Astrocyte of the cerebellum (primary cell): ENCODE measurements at regions not wholly inside any gene's neighbourhood (a gene's known extent, or its start where the extent isn't known, plus 50 kb on each side); places are given as distances from the start of the nearest gene placed in this dataset.

ENCODE experiments used
- DNase-seq: peaks from one replicate; pipeline ENCODE4 v3.0.0-alpha.2; 2011; ENCODE audit warnings: low read depth
- H3K4me3 ChIP-seq: 2 replicates; pipeline ENCODE4 v1.5.1; 2011; ENCODE audit warnings: mild to moderate bottlenecking, low read depth, low read length, moderate library complexity
- in situ Hi-C: cut with HindIII; loops from 2 replicates; pipeline ENCODE4 v1.10.0; 2017; ENCODE audit warnings: low sequenced_read_pairs
- TF ChIP-seq, protein P1 (sequence below): IDR thresholded peaks from 2 replicates; pipeline ENCODE4 v1.5.1; 2012; ENCODE audit warnings: low read length, low read depth, moderate library complexity, mild to moderate bottlenecking; ENCODE audit errors: missing control alignments

DNA sequence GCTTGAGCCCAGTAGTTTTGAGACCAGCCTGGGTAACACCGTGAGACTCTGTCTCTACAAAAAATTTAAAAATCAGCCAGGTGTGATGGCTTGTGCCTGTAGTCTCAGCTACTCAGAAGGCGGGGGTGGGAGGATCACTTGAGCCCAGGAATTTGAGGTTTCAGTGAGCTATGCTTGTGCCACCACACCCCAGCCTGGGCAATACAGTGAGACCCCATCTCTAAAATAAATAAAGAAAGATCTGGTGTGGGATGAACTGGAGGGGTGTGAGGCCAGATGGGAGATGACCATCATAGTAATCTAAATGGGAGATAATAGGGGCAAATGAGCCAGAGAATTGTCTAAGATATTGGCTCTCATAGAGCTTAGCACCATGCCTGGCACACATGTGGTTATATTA lies 60.1 kb upstream of the TRABD2B start:
- no peak overlapping the region for H3K4me3 ChIP-seq
- TF ChIP-seq, protein P1, sequence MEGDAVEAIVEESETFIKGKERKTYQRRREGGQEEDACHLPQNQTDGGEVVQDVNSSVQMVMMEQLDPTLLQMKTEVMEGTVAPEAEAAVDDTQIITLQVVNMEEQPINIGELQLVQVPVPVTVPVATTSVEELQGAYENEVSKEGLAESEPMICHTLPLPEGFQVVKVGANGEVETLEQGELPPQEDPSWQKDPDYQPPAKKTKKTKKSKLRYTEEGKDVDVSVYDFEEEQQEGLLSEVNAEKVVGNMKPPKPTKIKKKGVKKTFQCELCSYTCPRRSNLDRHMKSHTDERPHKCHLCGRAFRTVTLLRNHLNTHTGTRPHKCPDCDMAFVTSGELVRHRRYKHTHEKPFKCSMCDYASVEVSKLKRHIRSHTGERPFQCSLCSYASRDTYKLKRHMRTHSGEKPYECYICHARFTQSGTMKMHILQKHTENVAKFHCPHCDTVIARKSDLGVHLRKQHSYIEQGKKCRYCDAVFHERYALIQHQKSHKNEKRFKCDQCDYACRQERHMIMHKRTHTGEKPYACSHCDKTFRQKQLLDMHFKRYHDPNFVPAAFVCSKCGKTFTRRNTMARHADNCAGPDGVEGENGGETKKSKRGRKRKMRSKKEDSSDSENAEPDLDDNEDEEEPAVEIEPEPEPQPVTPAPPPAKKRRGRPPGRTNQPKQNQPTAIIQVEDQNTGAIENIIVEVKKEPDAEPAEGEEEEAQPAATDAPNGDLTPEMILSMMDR, result no peak
- DNase-seq, result no peak
- in situ Hi-C loops, result no loop called here

DNA sequence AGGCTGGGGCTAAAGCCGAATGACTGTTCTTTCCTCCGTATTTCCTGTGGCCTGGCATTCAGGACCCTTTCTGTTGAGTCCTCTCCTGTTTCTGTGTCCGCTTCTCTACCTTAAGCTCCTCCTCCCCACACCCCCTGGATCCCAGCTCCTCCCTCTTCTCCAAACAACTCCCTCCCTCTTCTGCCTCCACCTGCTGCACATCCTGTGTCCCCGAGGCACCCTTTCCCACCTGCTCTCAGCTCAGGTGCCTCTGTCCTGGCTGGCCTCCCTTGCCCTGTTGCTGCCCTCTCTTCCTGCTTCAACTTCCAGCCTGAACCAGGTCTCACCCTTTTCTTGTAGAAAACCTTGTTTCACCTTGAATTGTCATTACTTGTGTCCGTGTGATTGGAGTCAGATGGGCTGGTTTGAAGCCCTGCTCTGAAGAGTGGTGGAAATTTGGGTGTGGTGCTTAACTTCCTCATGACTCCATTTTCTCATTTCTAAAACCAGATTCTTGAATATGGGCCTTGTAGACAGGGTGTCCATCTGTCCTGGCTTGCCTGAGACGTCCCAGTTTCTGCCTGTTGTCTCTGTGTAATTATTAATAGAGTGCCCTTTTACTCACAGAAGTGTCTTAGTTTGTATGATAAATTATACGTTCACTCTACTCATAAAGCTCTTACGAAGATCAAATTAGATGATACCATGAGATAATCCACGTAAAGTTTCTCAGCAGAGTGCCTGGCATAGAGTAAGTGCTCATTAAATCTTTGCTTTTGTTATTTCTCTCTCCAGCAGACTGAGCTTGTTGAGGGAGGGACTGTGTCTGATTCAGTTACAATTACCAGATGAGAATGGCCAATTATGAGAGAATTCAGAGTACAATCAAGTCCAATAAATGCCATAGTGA lies 58.9 kb upstream of the TRABD2B start:
- no peak overlapping the region for H3K4me3 ChIP-seq
- in situ Hi-C loops, result no loop called here
- no peak for DNase-seq
- TF ChIP-seq, protein P1, result no peak

DNA sequence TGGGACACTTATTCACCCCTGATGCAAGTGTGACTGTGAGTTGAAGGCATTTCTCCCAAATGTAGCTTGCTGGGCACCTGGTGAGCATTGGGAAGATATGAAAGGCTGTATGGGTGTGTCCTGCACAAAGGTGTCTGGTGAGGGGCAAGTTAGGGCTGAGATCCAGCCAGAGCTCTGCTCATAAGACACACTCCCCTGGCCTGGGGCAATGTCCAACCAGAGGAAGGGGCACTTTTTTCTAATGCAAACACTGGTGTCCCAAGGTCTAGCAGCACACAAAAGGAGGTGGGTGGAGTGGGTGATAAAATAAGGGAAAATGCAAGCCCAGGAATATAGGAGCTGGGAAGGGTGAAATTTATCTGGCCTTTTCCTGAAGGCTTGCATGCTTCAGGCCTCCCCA lies 57.0 kb upstream of the TRABD2B start:
- DNase-seq, result no peak
- in situ Hi-C loops, result no loop called here
- TF ChIP-seq, protein P1, result no peak
- H3K4me3 ChIP-seq, result no peak overlapping the region

DNA sequence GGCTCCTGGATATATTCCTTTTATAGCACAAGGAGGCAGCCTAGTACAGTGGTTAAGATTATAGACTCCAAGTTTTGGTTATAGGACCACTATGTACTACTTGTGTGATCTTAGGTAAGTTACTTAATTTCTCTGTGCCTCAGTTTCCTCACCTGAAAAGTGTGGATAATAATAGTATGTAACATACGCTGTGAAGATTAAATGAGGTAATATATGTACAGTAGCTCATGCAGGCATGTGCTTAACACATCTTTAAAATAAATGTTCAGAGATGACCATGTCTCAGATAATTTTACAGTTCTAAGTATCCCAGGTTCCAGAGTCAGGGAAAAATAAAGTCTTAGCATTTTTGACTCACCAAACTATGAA lies 55.7 kb upstream of the TRABD2B start:
- DNase-seq, result no peak
- in situ Hi-C loops, result no loop called here
- TF ChIP-seq, protein P1, result no peak
- no peak overlapping the region for H3K4me3 ChIP-seq

DNA sequence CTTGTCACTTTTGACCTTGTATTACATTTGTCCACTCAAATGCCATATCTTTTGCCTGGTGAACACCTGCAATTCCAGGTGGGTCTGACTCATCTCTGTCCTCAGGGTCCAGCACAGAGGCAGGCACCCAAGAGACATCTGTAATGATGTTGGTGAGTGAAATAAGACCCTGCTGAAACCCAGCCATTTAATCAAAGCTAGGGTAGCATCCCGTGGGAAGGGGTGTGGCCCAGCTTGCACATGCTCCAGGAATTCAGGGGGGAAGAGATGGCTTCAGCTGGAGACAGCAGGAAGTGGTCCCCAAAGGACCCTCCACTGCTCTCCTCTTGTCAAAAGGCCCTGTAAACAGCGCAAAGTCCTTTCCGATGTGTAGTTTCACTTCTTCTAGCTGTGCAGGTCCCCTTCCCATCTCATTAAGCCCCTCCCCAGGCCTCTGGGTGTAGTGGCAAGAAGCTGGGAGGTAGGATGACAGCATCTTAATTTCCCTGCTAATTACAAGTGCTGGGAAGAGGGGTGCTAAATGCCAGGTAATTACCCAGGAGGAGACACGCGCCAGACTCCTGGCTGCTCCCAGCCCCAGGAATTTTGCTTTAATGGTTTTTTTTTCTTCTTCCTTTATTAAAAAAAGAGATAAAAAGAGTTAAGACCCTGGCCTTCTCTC lies 54.4 kb upstream of the TRABD2B start:
- TF ChIP-seq, protein P1, result no peak
- H3K4me3 ChIP-seq, result no peak overlapping the region
- in situ Hi-C loops, result no loop called here
- no peak for DNase-seq

DNA sequence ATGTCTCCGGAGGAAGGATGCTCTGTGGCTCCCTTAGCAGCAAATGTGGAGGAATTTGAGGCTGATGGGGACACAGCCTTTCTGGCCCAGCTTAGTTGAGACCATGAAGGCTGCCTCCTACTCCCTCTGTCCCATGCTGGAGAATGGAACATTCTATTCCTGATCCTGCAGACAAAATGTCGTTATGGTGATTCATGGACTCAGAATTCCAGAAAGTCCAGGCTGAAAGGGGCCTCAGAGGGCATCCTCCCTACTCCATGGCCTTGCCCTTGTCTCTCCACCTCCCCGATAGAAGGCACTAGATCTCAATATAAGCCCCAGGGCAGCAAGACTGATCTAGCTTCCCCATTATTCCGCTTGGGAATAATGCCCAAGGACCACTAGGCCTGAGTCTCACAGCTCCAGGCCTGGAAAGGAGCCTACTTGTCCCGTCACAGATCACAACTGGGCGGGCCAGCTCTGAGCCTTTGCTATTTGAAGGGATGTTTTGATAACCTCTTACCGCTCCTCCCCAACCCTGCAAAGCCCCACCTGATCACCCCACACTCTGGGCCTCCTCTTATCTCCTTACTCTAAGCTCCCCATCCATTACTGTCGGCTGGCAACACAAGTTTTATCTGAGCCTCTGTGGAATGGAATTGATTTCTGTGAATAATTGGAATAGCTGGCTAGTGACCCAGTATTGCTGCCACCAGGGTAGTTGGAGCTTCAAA lies 52.8 kb upstream of the TRABD2B start:
- TF ChIP-seq, protein P1, result no peak
- in situ Hi-C loops, result no loop called here
- H3K4me3 ChIP-seq, result no peak overlapping the region
- no peak for DNase-seq
